K562 (cell line): ENCODE measurements at regions not wholly inside any gene's neighbourhood (a gene's known extent, or its start where the extent isn't known, plus 50 kb on each side); places are given as distances from the start of the nearest gene placed in this dataset.

Source experiments
- ATAC-seq: fragments of 200-7000 bp; cut with Tn5 transposase; 3 replicates; pipeline ENCODE4 v1.9.1; 2020; ENCODE audit warnings: moderate library complexity
- BruUV-seq: library from RNA; stranded (reverse); fragments of 400-500 nt; replicated peaks from 2 replicates; lab custom pipeline; 2021; lab: Mats Ljungman, UMichigan
- CTCF ChIA-PET: fragments of 300-600 bp; formaldehyde crosslinking; extraction: SDS; loops from one replicate; lab custom pipeline; 2021; ENCODE audit warnings: low intra/inter-chr PET ratio; lab: Yijun Ruan, JAX
- POLR2A ChIA-PET: fragments of 300-600, 350-650 bp; sonication (Branson Sonifier 250); formaldehyde crosslinking; extraction: SDS; loops from one replicate; lab custom pipeline; 2021; ENCODE audit warnings: antibody characterized with exemption, inconsistent platforms; lab: Yijun Ruan, JAX
- DNase-seq, 4 experiments: peaks; one replicate each; pipeline versions ENCODE4 v3.0.0 to v3.0.0-alpha.2; 2011 to 2018; ENCODE audit warnings: low spot score in 3 of 4, mixed read lengths in 3 of 4; ENCODE audit errors: extremely low read depth in 1 of 4
- FAIRE-seq: peaks from 2 replicates; lab custom pipeline; 2011; peaks lifted over from hg19 to GRCh38; lab: Jason Lieb, UNC
- H2AFZ ChIP-seq: 2 replicates; pipeline ENCODE4 v1.6.0; 2011; ENCODE audit warnings: low read depth, low read length, control low read depth, inconsistent platforms
- H3K27ac ChIP-seq: fragments of 200-600 bp; 3 replicates; pipeline ENCODE4 v1.8.0; 2011; ENCODE audit warnings: low read depth, mild to moderate bottlenecking, control low read depth, inconsistent platforms, low read length, moderate library complexity, mixed read lengths; ENCODE audit errors: extremely low read depth
- H3K27me3 ChIP-seq, 2 experiments: fragments of 300-600 bp in 1 of 2; 2 replicates in 1 of 2; 3 replicates in 1 of 2; pipeline versions ENCODE4 v1.6.0 to v1.8.0; 2011; ENCODE audit warnings: inconsistent platforms in 2 of 2, low read length in 2 of 2, mild to moderate bottlenecking in 1 of 2, mixed read lengths in 1 of 2, moderate library complexity in 1 of 2; ENCODE audit not compliant: control insufficient read depth in 2 of 2, insufficient read depth in 2 of 2
- H3K36me3 ChIP-seq: fragments of 300-600 bp; 3 replicates; pipeline ENCODE4 v1.8.0; 2011; ENCODE audit warnings: mild to moderate bottlenecking, low read length, inconsistent platforms; ENCODE audit not compliant: control insufficient read depth, insufficient read depth
- H3K4me1 ChIP-seq, 2 experiments: fragments of 200-600 bp in 1 of 2; replicated peaks in 1 of 2; 2 replicates in 1 of 2; 3 replicates in 1 of 2; pipeline versions ENCODE4 v1.5.1 to v1.8.0; 2011; ENCODE audit warnings: inconsistent platforms in 2 of 2, low read length in 2 of 2, mild to moderate bottlenecking in 1 of 2, mixed read lengths in 1 of 2, moderate library complexity in 1 of 2; ENCODE audit not compliant: control insufficient read depth in 2 of 2, insufficient read depth in 2 of 2
- H3K4me2 ChIP-seq: 2 replicates; pipeline ENCODE4 v1.6.1; 2011; ENCODE audit warnings: low read length, control low read depth, inconsistent platforms, mixed read lengths; ENCODE audit not compliant: insufficient read depth
- H3K4me3 ChIP-seq: fragments of 200-600 bp; sonication (generic), shearing (Covaris generic); 2 replicates; pipeline ENCODE4 v1.5.1; 2016; ENCODE audit warnings: control low read depth, inconsistent platforms
- H3K79me2 ChIP-seq: fragments of 200-600 bp; 3 replicates; pipeline ENCODE4 v1.8.0; 2011; ENCODE audit warnings: low read length, inconsistent platforms; ENCODE audit not compliant: control insufficient read depth, insufficient read depth
- H3K9ac ChIP-seq, 2 experiments: 2 replicates each; pipeline versions ENCODE4 v1.6.0 to v1.6.1; 2011; ENCODE audit warnings: low read depth in 2 of 2, low read length in 2 of 2, control low read depth in 1 of 2, inconsistent platforms in 1 of 2, mild to moderate bottlenecking in 1 of 2, mixed read lengths in 1 of 2; ENCODE audit not compliant: insufficient read depth in 1 of 2
- H3K9me1 ChIP-seq: one replicate; pipeline ENCODE4 v1.6.0; 2011; ENCODE audit warnings: inconsistent platforms, mild to moderate bottlenecking, low read length, moderate library complexity; ENCODE audit not compliant: control insufficient read depth, insufficient read depth
- H3K9me3 ChIP-seq: replicated peaks from 2 replicates; pipeline ENCODE4 v1.5.1; 2011; ENCODE audit warnings: low read depth, low read length, inconsistent platforms; ENCODE audit not compliant: control insufficient read depth, insufficient read depth
- H4K20me1 ChIP-seq: replicated peaks from 2 replicates; pipeline ENCODE4 v1.6.1; 2011; ENCODE audit warnings: low read length, inconsistent platforms, mixed read lengths; ENCODE audit not compliant: control insufficient read depth, insufficient read depth
- BACH1 ChIP-seq: fragments of 200-800 bp; sonication (Bioruptor generic); IDR thresholded peaks from 2 replicates; pipeline ENCODE4 v1.6.1; 2016; ENCODE audit warnings: missing genetic modification characterization, missing compliant biosample characterization
- BRF2 ChIP-seq: IDR thresholded peaks from 3 replicates; pipeline ENCODE4 v1.6.1; 2011; ENCODE audit warnings: borderline replicate concordance, mild to moderate bottlenecking; ENCODE audit not compliant: insufficient read length, insufficient read depth
- CBFB ChIP-seq: sonication (generic); formaldehyde crosslinking; IDR thresholded peaks from 2 replicates; pipeline ENCODE4 v1.4.0; 2020; ENCODE audit warnings: mild to moderate bottlenecking, missing genetic modification reagents
- EZH2 ChIP-seq: IDR thresholded peaks from 2 replicates; pipeline ENCODE4 v1.6.1; 2012; ENCODE audit warnings: low read depth, mild to moderate bottlenecking, inconsistent platforms, low read length, borderline replicate concordance
- GATAD2B ChIP-seq: fragments of 450-650 bp; IDR thresholded peaks from 2 replicates; pipeline ENCODE4 v1.6.1; 2017; ENCODE audit warnings: mild to moderate bottlenecking, borderline replicate concordance
- MAFF ChIP-seq: IDR thresholded peaks from 2 replicates; pipeline ENCODE4 v1.6.1; 2012; ENCODE audit warnings: low read length, improper control_type of control experiment
- MCM7 ChIP-seq, 2 experiments: fragments of 450-650 bp; IDR thresholded peaks; 2 replicates each; pipeline ENCODE4 v1.6.1; 2016 to 2018
- NFATC3 ChIP-seq: fragments of 450-650 bp; IDR thresholded peaks from 2 replicates; pipeline ENCODE4 v1.6.1; 2017; ENCODE audit warnings: mild to moderate bottlenecking
- OTX1 ChIP-seq: fragments of 450-650 bp; formaldehyde crosslinking; IDR thresholded peaks from 2 replicates; pipeline ENCODE4 v1.4.0; 2022; ENCODE audit warnings: mild to moderate bottlenecking
- POLR2A ChIP-seq: fragments of 450-650 bp; conservative IDR thresholded peaks from 2 replicates; pipeline ENCODE4 v1.6.1; 2016
- PTBP1 ChIP-seq: fragments of 200-400 bp; formaldehyde crosslinking; IDR thresholded peaks from 2 replicates; pipeline ENCODE4 v1.6.1; 2017; ENCODE audit warnings: low read depth, low read length
- RAD51 ChIP-seq: fragments of 450-650 bp; IDR thresholded peaks from 2 replicates; pipeline ENCODE4 v1.7.1; 2016; ENCODE audit warnings: low read depth, mild to moderate bottlenecking, borderline replicate concordance
- RBM17 ChIP-seq: fragments of 200-400 bp; formaldehyde crosslinking; IDR thresholded peaks from 2 replicates; pipeline ENCODE4 v1.6.1; 2017; ENCODE audit warnings: low read depth, mild to moderate bottlenecking, low read length, borderline replicate concordance
- SRSF7 ChIP-seq: fragments of 200-400 bp; formaldehyde crosslinking; optimal IDR thresholded peaks from 2 replicates; pipeline ENCODE3; 2017; ENCODE audit warnings: mild to moderate bottlenecking, low read depth, low read length
- TCF7L2 ChIP-seq: fragments of 150-350 bp; IDR thresholded peaks from 2 replicates; pipeline ENCODE4 v1.6.1; 2016; ENCODE audit warnings: low read depth, mild to moderate bottlenecking, low read length, moderate library complexity
- TFAM ChIP-seq: fragments of 250-450 bp; sonication (Bioruptor Pico); conservative IDR thresholded peaks from 2 replicates; pipeline ENCODE4 v1.5.0; 2021; ENCODE audit warnings: mild to moderate bottlenecking, moderate library complexity
- THAP7 ChIP-seq: fragments of 250-450 bp; sonication (Bioruptor Pico); IDR thresholded peaks from 2 replicates; pipeline ENCODE4 v1.5.0; 2021
- ZNF444 ChIP-seq: fragments of 250-450 bp; sonication (Bioruptor Pico); IDR thresholded peaks from 2 replicates; pipeline ENCODE4 v1.4.0; 2020; ENCODE audit warnings: mild to moderate bottlenecking, moderate library complexity
- ZNF780A ChIP-seq: fragments of 250-450 bp; sonication (Bioruptor Pico); IDR thresholded peaks from 2 replicates; pipeline ENCODE4 v1.5.0; 2021; ENCODE audit warnings: mild to moderate bottlenecking
- ZNF785 ChIP-seq: fragments of 250-450 bp; sonication (Bioruptor Pico); IDR thresholded peaks from 2 replicates; pipeline ENCODE4 v1.4.0; 2020; ENCODE audit warnings: mild to moderate bottlenecking
- WGBS: fragments of 100-300 bp; shearing (Covaris generic); methylation state at CpG from one replicate; pipeline ENCODE4 v1.1.6; 2016; ENCODE audit warnings: low coverage, mixed read lengths; ENCODE audit not compliant: insufficient coverage; ENCODE audit errors: missing lambda C conversion rate; 5-methylcytosine and 5-hydroxymethylcytosine counted together
- in situ Hi-C: fragments of 300-500 bp; cut with MboI; formaldehyde crosslinking; loops from 4 replicates; pipeline ENCODE4 v1.15.0; 2018; ENCODE audit warnings: inconsistent platforms, mixed read lengths
- intact Hi-C: fragments of 100-400 bp; cut with micrococcal nuclease; formaldehyde crosslinking; loops from 2 replicates; pipeline ENCODE4 v1.14.2; 2022

GRCh38 chr19:5250127-5250659, 90.4 kb downstream of the PTPRS start:
- H3K27me3 ChIP-seq: no peaks in the 10 kb centered on the region
- H2AFZ ChIP-seq: no peak overlapping the region
- TF ChIP-seq ZNF785 (no peak), POLR2A (no peak), PTBP1 (no peak), SRSF7 (no peak), BACH1 (no peak), RAD51 (no peak), RBM17 (no peak), TCF7L2 (no peak), OTX1 (CRISPR knock-in tag) (no peak), GATAD2B (no peak), NFATC3 (no peak), EZH2 (no peak), MCM7 (IDR thresholded peaks at IDR 0.05) (no peak), MAFF (no peak), THAP7 (no peak), ZNF780A (CRISPR knock-in tag) (no peak), ZNF444 (CRISPR knock-in tag) (no peak), BRF2 (no peak), TFAM (no peak), CBFB (no peak)
- FAIRE-seq (no peak), ATAC-seq (no peak), DNase-seq (no peak)
- no peaks in the 10 kb centered on the region; the same call in 2 of the 3 replicates for H3K36me3 ChIP-seq
- in situ Hi-C loops: no loop called here
- BruUV-seq: no TSS peak
- intact Hi-C loops: no loop called here
- H4K20me1 ChIP-seq: no peaks in the 10 kb centered on the region
- H3K4me1 ChIP-seq: peaks cover 2 to 9% of the 10 kb centered on the region in 2 experiments; a peak in 3 of 5 replicates
- H3K9ac ChIP-seq: no peak overlapping the region
- POLR2A ChIA-PET: no interaction called here
- H3K9me1 ChIP-seq: no peaks in the 10 kb centered on the region
- H3K27ac ChIP-seq: no peak overlapping the region
- H3K79me2 ChIP-seq: no peaks in the 10 kb centered on the region
- H3K4me2 ChIP-seq: no peak overlapping the region
- CTCF ChIA-PET: no interaction called here
- no peak overlapping the region for H3K4me3 ChIP-seq
- H3K9me3 ChIP-seq: no peaks in the 10 kb centered on the region; the same call in 1 of the 2 replicates
- 61% methylated on average over 10 of the region's 23 CpGs for WGBS
